Naive thymus-derived CD4-positive, alpha-beta T cell (primary cell): ENCODE measurements at regions not wholly inside any gene's neighbourhood (a gene's known extent, or its start where the extent isn't known, plus 50 kb on each side); places are given as distances from the start of the nearest gene placed in this dataset.
"Not testable (repeated sequence)": the region's sequence is repeated elsewhere in the genome, so short reads cannot be mapped to it uniquely, and the experiment has no call there.

ENCODE experiments used
- ATAC-seq: fragments of 150-1000 bp; cut with Tn5 transposase; 2 replicates; pipeline ENCODE4 v1.10.0; 2021; ENCODE audit warnings: mild to moderate bottlenecking, moderate library complexity
- CTCF ChIA-PET: fragments of 350-600 bp; sonication (Branson Sonifier 250); formaldehyde crosslinking; loops from one replicate; lab custom pipeline; 2021; ENCODE audit warnings: antibody characterized with exemption; lab: Charles Lee
- POLR2A ChIA-PET: fragments of 350-600 bp; sonication (Branson Sonifier 250); formaldehyde crosslinking; loops from one replicate; lab custom pipeline; 2021; ENCODE audit warnings: antibody characterized with exemption, inconsistent platforms; lab: Charles Lee
- DNase-seq, 9 donors: peaks; one replicate each; pipeline versions ENCODE4 v3.0.0 to v3.0.0-alpha.2; 2020 to 2022; ENCODE audit warnings: mixed read lengths in 1 of 9
- H3K27ac ChIP-seq: one replicate; pipeline ENCODE4 v1.7.0; 2013; ENCODE audit warnings: mild to moderate bottlenecking, low read depth, low read length, moderate library complexity
- H3K27me3 ChIP-seq, 2 donors: one replicate each; pipeline ENCODE4 v1.7.0; 2013; ENCODE audit warnings: low read length in 2 of 2, mild to moderate bottlenecking in 2 of 2, moderate library complexity in 2 of 2; ENCODE audit not compliant: control insufficient read depth in 2 of 2, insufficient read depth in 2 of 2
- H3K36me3 ChIP-seq, 3 experiments: 1 replicate in 2 of 3; 2 replicates in 1 of 3; pipeline ENCODE4 v1.7.0; 2013; ENCODE audit warnings: low read length in 3 of 3, mild to moderate bottlenecking in 3 of 3, moderate library complexity in 1 of 3; ENCODE audit not compliant: insufficient read depth in 3 of 3, control insufficient read depth in 2 of 3
- H3K4me1 ChIP-seq, 2 donors: one replicate each; pipeline ENCODE4 v1.7.0; 2013; ENCODE audit warnings: low read length in 2 of 2, mild to moderate bottlenecking in 2 of 2, moderate library complexity in 1 of 2; ENCODE audit not compliant: control insufficient read depth in 2 of 2, insufficient read depth in 2 of 2
- H3K4me3 ChIP-seq: 2 replicates; pipeline ENCODE4 v1.7.0; 2013; ENCODE audit warnings: mild to moderate bottlenecking, low read length
- H3K9me3 ChIP-seq, 3 experiments: 1 replicate in 2 of 3; 2 replicates in 1 of 3; pipeline ENCODE4 v1.7.0; 2013; ENCODE audit warnings: low read length in 3 of 3; ENCODE audit not compliant: control insufficient read depth in 2 of 3
- H3K27ac Mint-ChIP-seq, 9 donors: one replicate each; pipeline ENCODE4 v1.8.0; 2020 to 2022; ENCODE audit warnings: mixed read lengths in 9 of 9, mild to moderate bottlenecking in 8 of 9, moderate library complexity in 5 of 9, inconsistent platforms in 2 of 9
- H3K27me3 Mint-ChIP-seq, 5 donors: one replicate each; pipeline ENCODE4 v1.8.0; 2021 to 2022; ENCODE audit warnings: mixed read lengths in 5 of 5, mild to moderate bottlenecking in 1 of 5
- H3K36me3 Mint-ChIP-seq, 5 donors: one replicate each; pipeline ENCODE4 v1.8.0; 2020 to 2022; ENCODE audit warnings: mixed read lengths in 5 of 5, mild to moderate bottlenecking in 3 of 5, inconsistent platforms in 1 of 5
- H3K4me1 Mint-ChIP-seq, 7 donors: one replicate each; pipeline ENCODE4 v1.8.0; 2020 to 2022; ENCODE audit warnings: mixed read lengths in 7 of 7, mild to moderate bottlenecking in 3 of 7, inconsistent platforms in 1 of 7
- H3K4me3 Mint-ChIP-seq, 10 donors: one replicate each; pipeline ENCODE4 v1.8.0; 2020 to 2022; ENCODE audit warnings: mild to moderate bottlenecking in 10 of 10, mixed read lengths in 10 of 10, moderate library complexity in 6 of 10, inconsistent platforms in 2 of 10
- H3K9me3 Mint-ChIP-seq, 11 donors: one replicate each; pipeline ENCODE4 v1.8.0; 2020 to 2022; ENCODE audit warnings: mixed read lengths in 11 of 11, mild to moderate bottlenecking in 4 of 11, inconsistent platforms in 1 of 11, moderate library complexity in 1 of 11
- intact Hi-C, 2 donors: fragments of 100-400 bp; cut with micrococcal nuclease; formaldehyde crosslinking; loops; one replicate each; pipeline ENCODE4 v1.15.1; 2023

DNA sequence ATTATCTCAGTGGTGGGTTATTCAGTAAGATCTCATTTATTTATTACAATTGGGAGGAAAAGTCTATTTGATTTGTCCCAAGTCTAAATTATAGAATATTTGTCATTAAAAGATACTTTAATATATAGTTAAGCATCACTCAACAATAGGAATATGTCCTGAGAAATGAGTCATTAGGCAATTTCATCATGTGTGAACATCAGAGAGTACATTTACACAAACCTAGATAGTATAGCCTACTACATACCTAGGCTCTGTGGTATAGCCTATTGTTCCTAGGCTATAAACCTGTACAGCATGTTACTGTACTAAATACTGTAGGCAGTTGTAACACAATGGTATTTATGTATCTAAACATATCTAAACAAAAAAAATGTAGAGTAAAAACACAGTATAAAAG is 135.0 kb upstream of the RASA1 start:
- ATAC-seq (no peak), DNase-seq (no peak)
- Mint-ChIP-seq H3K9me3 (peaks cover 0 to 5% (median 0%) of the 10 kb centered on the region in 11 donors), H3K4me3 (no peak overlapping the region), H3K27me3 (no peaks in the 10 kb centered on the region), H3K27ac (no peak overlapping the region), H3K4me1 (peaks cover 1 to 15% (median 10%) of the 10 kb centered on the region in 7 donors), H3K36me3 (no peaks in the 10 kb centered on the region)
- Histone ChIP-seq H3K27ac (no peak overlapping the region), H3K36me3 (no peaks in the 10 kb centered on the region), H3K4me1 (no peaks in the 10 kb centered on the region), H3K27me3 (no peaks in the 10 kb centered on the region), H3K9me3 (no peaks in the 10 kb centered on the region), H3K4me3 (no peak overlapping the region)
- intact Hi-C loops, result loop anchor here in 1 of 2 donors (1.0 kb wide), 1 partner anchor 9 kb away; no protein-coding TSS in a partner anchor
- ChIA-PET POLR2A (interaction anchor here (0.8 to 2.1 kb wide), 2 partner anchors 10 to 265 kb away, joined by 5 read pairs; no protein-coding TSS in a partner anchor), CTCF (interaction anchor here (0.6 kb wide), 1 partner anchor 9 kb away, joined by 3 read pairs; no protein-coding TSS in a partner anchor)

GRCh38 chr5:87134513-87134912 is 133.2 kb upstream of the RASA1 start:
- H3K36me3 ChIP-seq, H3K4me3 ChIP-seq, H3K27me3 Mint-ChIP-seq, H3K36me3 Mint-ChIP-seq, DNase-seq, ATAC-seq, H3K4me3 Mint-ChIP-seq, H3K4me1 Mint-ChIP-seq, H3K27me3 ChIP-seq, CTCF ChIA-PET, H3K9me3 ChIP-seq, H3K4me1 ChIP-seq, intact Hi-C loops, H3K9me3 Mint-ChIP-seq, H3K27ac ChIP-seq, POLR2A ChIA-PET: not testable (repeated sequence)
- H3K27ac Mint-ChIP-seq, result peak overlapping the region in 1 of 9 donors; percentile 39

DNA sequence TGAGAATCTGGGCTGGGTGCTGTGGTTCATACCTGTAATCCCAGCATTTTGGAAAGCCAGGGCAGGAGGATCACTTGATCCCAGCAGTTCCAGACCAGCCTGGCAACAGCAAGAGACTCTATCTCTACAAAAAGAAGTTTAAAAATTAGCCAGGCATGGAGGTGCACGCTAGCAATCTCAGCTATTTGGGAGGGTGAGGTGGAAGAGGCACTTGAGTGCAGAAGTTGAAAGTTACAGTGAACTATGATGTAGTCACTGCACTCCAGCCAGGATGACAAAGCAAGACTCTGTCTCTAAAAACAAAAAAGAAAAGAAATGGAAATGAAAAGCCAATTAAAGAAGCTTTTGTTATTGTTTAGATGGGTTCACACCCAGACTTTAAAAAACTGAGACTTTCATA is 131.6 kb upstream of the RASA1 start:
- ChIA-PET CTCF (no interaction called here), POLR2A (no interaction called here)
- H3K4me1 ChIP-seq, result no peaks in the 10 kb centered on the region
- Mint-ChIP-seq H3K9me3 (peaks cover 0 to 5% (median 0%) of the 10 kb centered on the region in 11 donors), H3K4me3 (no peak overlapping the region), H3K27me3 (peaks cover 0 to 3% (median 0%) of the 10 kb centered on the region in 5 donors), H3K27ac (peak overlapping the region in 1 of 9 donors; percentile 70), H3K36me3 (no peaks in the 10 kb centered on the region), H3K4me1 (peaks cover 0 to 2% (median 0%) of the 10 kb centered on the region in 7 donors)
- no peak for DNase-seq
- H3K4me3 ChIP-seq, result no peak overlapping the region
- H3K36me3 ChIP-seq, result no peaks in the 10 kb centered on the region
- ATAC-seq, result no peak
- no peak overlapping the region for H3K27ac ChIP-seq
- no peaks in the 10 kb centered on the region for H3K27me3 ChIP-seq
- no peaks in the 10 kb centered on the region for H3K9me3 ChIP-seq
- intact Hi-C loops, result loop anchor here in 1 of 2 donors (2.0 kb wide), 1 partner anchor 15 kb away; no protein-coding TSS in a partner anchor

DNA sequence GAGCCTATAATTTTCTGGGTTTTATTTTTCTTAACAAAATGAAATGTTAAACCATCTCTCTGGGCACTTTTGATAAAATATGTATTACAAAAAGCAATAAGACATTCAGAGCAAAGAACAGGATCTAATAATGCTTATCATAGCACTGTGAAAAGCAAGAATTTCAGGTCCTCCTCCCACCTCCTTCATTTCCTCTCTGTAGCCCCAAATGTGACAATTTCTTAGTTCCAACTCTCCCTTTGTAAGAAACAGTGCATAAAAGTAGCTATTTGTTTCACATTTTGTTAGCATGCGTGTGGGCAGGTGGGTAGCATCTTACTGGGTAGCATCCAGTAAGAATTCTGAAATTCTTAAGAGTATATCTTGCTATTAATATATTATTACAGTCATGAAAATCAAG is 130.9 kb upstream of the RASA1 start:
- no peaks in the 10 kb centered on the region for H3K36me3 Mint-ChIP-seq
- no peak overlapping the region for H3K4me3 ChIP-seq
- H3K27ac Mint-ChIP-seq, result no peak overlapping the region
- peaks cover 0 to 2% (median 0%) of the 10 kb centered on the region in 7 donors for H3K4me1 Mint-ChIP-seq
- no peak overlapping the region for H3K27ac ChIP-seq
- no peaks in the 10 kb centered on the region for H3K36me3 ChIP-seq
- peaks cover 0 to 5% (median 0%) of the 10 kb centered on the region in 11 donors for H3K9me3 Mint-ChIP-seq
- POLR2A ChIA-PET, result no interaction called here
- H3K4me3 Mint-ChIP-seq, result no peak overlapping the region
- H3K27me3 Mint-ChIP-seq, result peaks cover 0 to 3% (median 0%) of the 10 kb centered on the region in 5 donors
- DNase-seq (no peak), ATAC-seq (no peak)
- intact Hi-C loops, result loop anchor here in 1 of 2 donors (2.0 kb wide), 1 partner anchor 16 kb away; no protein-coding TSS in a partner anchor
- H3K4me1 ChIP-seq, result no peaks in the 10 kb centered on the region
- CTCF ChIA-PET, result no interaction called here
- H3K9me3 ChIP-seq, result no peaks in the 10 kb centered on the region
- no peaks in the 10 kb centered on the region for H3K27me3 ChIP-seq

GRCh38 chr5:87137283-87137682 is 130.4 kb upstream of the RASA1 start:
- CTCF ChIA-PET, result no interaction called here
- H3K4me3 ChIP-seq, result no peak overlapping the region
- no peaks in the 10 kb centered on the region for H3K4me1 ChIP-seq
- DNase-seq, result no peak
- peaks cover 0 to 3% (median 0%) of the 10 kb centered on the region in 5 donors for H3K27me3 Mint-ChIP-seq
- POLR2A ChIA-PET, result no interaction called here
- H3K27ac ChIP-seq, result no peak overlapping the region
- no peaks in the 10 kb centered on the region for H3K9me3 ChIP-seq
- H3K27me3 ChIP-seq, result no peaks in the 10 kb centered on the region
- H3K4me1 Mint-ChIP-seq, result peaks cover 0 to 2% (median 0%) of the 10 kb centered on the region in 7 donors
- peak overlapping the region in 1 of 9 donors; percentile 16 for H3K27ac Mint-ChIP-seq
- H3K4me3 Mint-ChIP-seq, result no peak overlapping the region
- ATAC-seq, result no peak
- H3K9me3 Mint-ChIP-seq, result peaks cover 0 to 5% (median 0%) of the 10 kb centered on the region in 11 donors
- no peaks in the 10 kb centered on the region for H3K36me3 ChIP-seq
- intact Hi-C loops, result loop anchor here in 1 of 2 donors (2.0 kb wide), 1 partner anchor 16 kb away; no protein-coding TSS in a partner anchor
- H3K36me3 Mint-ChIP-seq, result no peaks in the 10 kb centered on the region

GRCh38 chr5:87138091-87138805 is 129.4 kb upstream of the RASA1 start:
- ChIA-PET POLR2A (no interaction called here), CTCF (no interaction called here)
- no peaks in the 10 kb centered on the region for H3K36me3 Mint-ChIP-seq
- peaks cover 0 to 5% (median 0%) of the 10 kb centered on the region in 5 donors for H3K27me3 Mint-ChIP-seq
- H3K4me1 ChIP-seq, result no peaks in the 10 kb centered on the region
- peaks cover 0 to 5% (median 0%) of the 10 kb centered on the region in 11 donors for H3K9me3 Mint-ChIP-seq
- H3K27ac ChIP-seq, result no peak overlapping the region
- no peak overlapping the region for H3K27ac Mint-ChIP-seq
- no peak overlapping the region for H3K4me3 Mint-ChIP-seq
- no peaks in the 10 kb centered on the region for H3K36me3 ChIP-seq
- no peaks in the 10 kb centered on the region for H3K9me3 ChIP-seq
- DNase-seq (no peak), ATAC-seq (no peak)
- H3K4me3 ChIP-seq, result no peak overlapping the region
- H3K4me1 Mint-ChIP-seq, result peaks cover 0 to 2% (median 0%) of the 10 kb centered on the region in 7 donors
- no peaks in the 10 kb centered on the region for H3K27me3 ChIP-seq
- intact Hi-C loops, result no loop called here
